Calu3 (cell line): ENCODE measurements at regions not wholly inside any gene's neighbourhood (a gene's known extent, or its start where the extent isn't known, plus 50 kb on each side); places are given as distances from the start of the nearest gene placed in this dataset.

Source experiments
- BruUV-seq: library from RNA; stranded (reverse); fragments of 400-500 nt; replicated peaks from 2 replicates; lab custom pipeline; 2021; lab: Mats Ljungman, UMichigan
- CTCF ChIA-PET: fragments of 300-600 bp; sonication (Branson Sonifier 250); formaldehyde crosslinking; loops from one replicate; lab custom pipeline; 2022; ENCODE audit warnings: antibody characterized with exemption; lab: Charles Lee
- DNase-seq: peaks from one replicate; pipeline ENCODE4 v3.0.0; 2022
- H3K27ac Mint-ChIP-seq: one replicate; pipeline ENCODE4 v1.8.0; 2022; ENCODE audit warnings: mixed read lengths; ENCODE audit not compliant: unreplicated experiment
- H3K27me3 Mint-ChIP-seq: one replicate; pipeline ENCODE4 v1.8.0; 2022; ENCODE audit warnings: mixed read lengths; ENCODE audit not compliant: unreplicated experiment
- H3K36me3 Mint-ChIP-seq: one replicate; pipeline ENCODE4 v1.8.0; 2022; ENCODE audit warnings: mild to moderate bottlenecking, moderate library complexity, mixed read lengths; ENCODE audit not compliant: insufficient read depth, unreplicated experiment
- H3K4me1 Mint-ChIP-seq: one replicate; pipeline ENCODE4 v1.8.0; 2022; ENCODE audit warnings: mild to moderate bottlenecking, low read depth, mixed read lengths; ENCODE audit not compliant: unreplicated experiment
- H3K4me3 Mint-ChIP-seq: one replicate; pipeline ENCODE4 v1.8.0; 2022; ENCODE audit warnings: mild to moderate bottlenecking, low read depth, moderate library complexity, mixed read lengths; ENCODE audit not compliant: unreplicated experiment
- H3K9me3 Mint-ChIP-seq: one replicate; pipeline ENCODE4 v1.8.0; 2022; ENCODE audit warnings: low read depth, mixed read lengths; ENCODE audit not compliant: unreplicated experiment
- intact Hi-C: fragments of 100-400 bp; cut with micrococcal nuclease; formaldehyde crosslinking; loops from one replicate; pipeline ENCODE4 v1.10.0; 2022; ENCODE audit not compliant: unreplicated experiment
- TF ChIP-seq, protein P1 (sequence below): fragments of 200-600 bp; IDR thresholded peaks from one replicate; pipeline ENCODE4 v1.8.0; 2022; ENCODE audit warnings: antibody characterized with exemption; ENCODE audit not compliant: unreplicated experiment

DNA sequence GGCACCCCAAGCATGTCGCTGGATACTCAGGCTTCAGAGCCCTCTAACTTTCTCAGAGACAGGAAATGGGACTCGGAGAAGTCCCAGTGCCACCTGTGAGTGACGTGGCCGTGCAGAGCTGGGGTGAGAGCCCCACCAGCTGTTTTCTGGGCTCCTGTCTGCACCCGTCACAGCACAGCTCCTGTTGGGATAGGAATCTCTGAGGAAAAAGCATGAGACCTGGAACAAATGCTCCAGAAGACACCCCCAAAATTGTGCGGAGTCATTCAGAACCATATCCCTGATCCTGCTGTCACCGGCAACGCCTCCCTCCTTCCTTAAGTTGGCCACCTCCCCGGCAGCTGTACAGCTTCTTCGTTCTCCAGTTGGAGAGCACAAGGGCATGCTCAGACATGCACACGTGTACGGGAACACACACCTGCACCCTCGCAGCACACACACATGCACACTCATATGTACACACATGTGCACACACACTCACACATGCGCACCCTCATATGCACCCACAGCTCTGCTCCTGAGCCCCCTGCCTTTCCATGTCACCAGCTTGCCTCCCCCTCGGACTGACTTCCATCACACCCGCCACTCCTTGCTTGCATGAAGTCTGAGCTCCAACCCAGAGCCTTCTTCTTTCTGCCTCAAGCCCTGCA, 1430.0 kb downstream of the BRD1 start:
- Mint-ChIP-seq H3K36me3 (no peaks in the 10 kb centered on the region), H3K27me3 (no peaks in the 10 kb centered on the region), H3K4me1 (no peaks in the 10 kb centered on the region), H3K4me3 (no peak overlapping the region), H3K27ac (no peak overlapping the region), H3K9me3 (peaks cover 22% of the 10 kb centered on the region)
- intact Hi-C loops: no loop called here
- CTCF ChIA-PET: no interaction called here
- TF ChIP-seq, protein P1, sequence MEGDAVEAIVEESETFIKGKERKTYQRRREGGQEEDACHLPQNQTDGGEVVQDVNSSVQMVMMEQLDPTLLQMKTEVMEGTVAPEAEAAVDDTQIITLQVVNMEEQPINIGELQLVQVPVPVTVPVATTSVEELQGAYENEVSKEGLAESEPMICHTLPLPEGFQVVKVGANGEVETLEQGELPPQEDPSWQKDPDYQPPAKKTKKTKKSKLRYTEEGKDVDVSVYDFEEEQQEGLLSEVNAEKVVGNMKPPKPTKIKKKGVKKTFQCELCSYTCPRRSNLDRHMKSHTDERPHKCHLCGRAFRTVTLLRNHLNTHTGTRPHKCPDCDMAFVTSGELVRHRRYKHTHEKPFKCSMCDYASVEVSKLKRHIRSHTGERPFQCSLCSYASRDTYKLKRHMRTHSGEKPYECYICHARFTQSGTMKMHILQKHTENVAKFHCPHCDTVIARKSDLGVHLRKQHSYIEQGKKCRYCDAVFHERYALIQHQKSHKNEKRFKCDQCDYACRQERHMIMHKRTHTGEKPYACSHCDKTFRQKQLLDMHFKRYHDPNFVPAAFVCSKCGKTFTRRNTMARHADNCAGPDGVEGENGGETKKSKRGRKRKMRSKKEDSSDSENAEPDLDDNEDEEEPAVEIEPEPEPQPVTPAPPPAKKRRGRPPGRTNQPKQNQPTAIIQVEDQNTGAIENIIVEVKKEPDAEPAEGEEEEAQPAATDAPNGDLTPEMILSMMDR: no peak
- no peak for DNase-seq
- BruUV-seq: no TSS peak

DNA sequence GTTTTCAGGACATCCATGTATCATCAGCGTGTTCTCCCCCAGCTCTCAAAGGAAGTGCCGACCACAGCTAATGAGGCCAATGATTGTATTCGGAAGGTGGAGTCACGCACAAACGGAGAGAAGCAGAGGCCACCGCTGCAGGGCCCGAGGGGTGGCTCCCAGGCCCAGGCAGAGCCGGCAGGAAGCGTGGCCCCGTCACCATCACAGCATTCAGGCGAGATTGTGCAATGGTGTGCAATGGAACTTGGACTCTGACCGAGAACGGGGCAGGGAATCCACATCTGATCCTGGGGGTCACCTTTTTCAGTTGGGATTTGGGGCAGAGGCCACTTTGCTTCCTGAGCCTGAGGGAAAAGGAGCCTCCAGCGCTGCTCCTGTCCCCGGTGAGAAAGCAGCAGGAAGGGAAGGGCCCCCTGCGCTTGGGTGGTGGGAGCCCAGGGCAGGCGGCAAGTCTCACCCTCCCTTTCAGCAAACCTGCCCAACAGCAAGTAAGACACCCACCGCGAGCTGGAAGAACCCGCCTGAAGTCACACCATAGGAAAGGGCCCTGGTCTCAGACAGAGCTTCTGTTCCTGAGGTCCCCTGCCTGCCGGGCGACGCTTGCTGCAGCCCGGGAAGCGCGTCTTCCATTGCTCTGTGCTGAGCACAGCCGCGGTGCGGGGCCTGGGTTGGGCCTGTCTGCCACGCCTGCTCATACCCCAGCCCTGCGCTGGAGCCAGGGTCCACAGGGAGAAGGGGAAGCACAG, 1430.7 kb downstream of the BRD1 start:
- Mint-ChIP-seq H3K4me3 (no peak overlapping the region), H3K27me3 (no peaks in the 10 kb centered on the region), H3K36me3 (no peaks in the 10 kb centered on the region), H3K9me3 (peaks cover 25% of the 10 kb centered on the region), H3K4me1 (no peaks in the 10 kb centered on the region), H3K27ac (no peak overlapping the region)
- no peak for DNase-seq
- BruUV-seq: no TSS peak
- intact Hi-C loops: no loop called here
- CTCF ChIA-PET: no interaction called here
- TF ChIP-seq, protein P1: no peak

DNA sequence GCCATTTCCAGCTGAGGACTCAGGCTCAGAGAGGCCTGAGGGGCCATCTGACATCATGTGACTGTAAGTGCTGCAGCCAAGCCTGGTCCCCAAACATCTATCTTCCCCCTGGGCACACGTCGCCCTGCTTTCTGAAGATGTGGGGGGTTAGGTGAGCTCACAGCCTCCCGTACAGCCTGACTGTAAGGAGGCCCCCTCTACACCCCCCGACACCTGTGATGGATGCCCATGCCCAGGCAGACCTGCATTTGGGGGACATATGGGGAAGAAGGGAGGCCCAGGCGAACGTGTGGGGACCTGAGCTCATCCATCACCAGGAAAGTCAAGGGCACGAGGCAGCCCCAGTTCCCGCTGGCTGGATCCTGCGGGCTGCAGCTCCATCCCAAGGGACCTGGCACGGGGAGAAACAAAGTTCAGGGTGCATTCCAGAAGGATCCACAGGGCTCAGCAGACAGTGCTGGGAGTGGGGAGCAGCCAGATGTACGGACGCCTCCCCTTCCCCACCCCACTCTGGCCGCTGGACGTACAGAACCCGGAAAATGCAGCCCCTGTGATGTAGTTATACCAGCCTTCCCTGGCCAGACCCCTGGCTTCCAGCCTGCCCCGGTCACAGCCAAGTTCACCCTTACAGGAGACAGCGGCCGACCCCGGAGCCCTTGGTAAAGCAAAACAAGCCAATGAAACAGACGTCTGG, 1431.4 kb downstream of the BRD1 start:
- intact Hi-C loops: no loop called here
- Mint-ChIP-seq H3K36me3 (no peaks in the 10 kb centered on the region), H3K4me1 (no peaks in the 10 kb centered on the region), H3K9me3 (peaks cover 26% of the 10 kb centered on the region), H3K27ac (no peak overlapping the region), H3K27me3 (no peaks in the 10 kb centered on the region), H3K4me3 (no peak overlapping the region)
- CTCF ChIA-PET: no interaction called here
- DNase-seq: no peak
- TF ChIP-seq, protein P1: no peak
- BruUV-seq: no TSS peak

DNA sequence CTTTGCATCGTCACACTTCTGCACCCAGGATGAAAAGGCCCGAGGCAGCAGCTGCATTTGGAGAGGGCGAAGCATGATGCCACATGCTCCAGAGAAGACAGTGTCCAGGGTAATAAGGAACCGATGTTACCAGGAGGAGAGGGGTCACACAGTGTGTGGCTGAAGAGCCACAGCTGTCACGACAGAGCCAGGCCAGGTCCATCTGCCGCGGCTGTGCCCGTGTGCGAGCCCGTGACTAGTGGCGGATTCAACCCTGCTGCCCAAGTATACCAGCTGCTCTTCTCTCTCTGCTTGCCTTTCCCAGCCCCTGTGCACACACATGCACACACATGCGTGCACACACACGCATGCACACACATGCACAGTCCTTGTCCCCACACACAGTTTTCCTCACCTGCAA, 1432.5 kb downstream of the BRD1 start:
- no peaks in the 10 kb centered on the region for H3K36me3 Mint-ChIP-seq
- no peak overlapping the region for H3K27ac Mint-ChIP-seq
- intact Hi-C loops: no loop called here
- BruUV-seq: no TSS peak
- H3K9me3 Mint-ChIP-seq: peaks cover 33% of the 10 kb centered on the region
- CTCF ChIA-PET: no interaction called here
- DNase-seq: no peak
- TF ChIP-seq, protein P1: no peak
- no peaks in the 10 kb centered on the region for H3K27me3 Mint-ChIP-seq
- no peak overlapping the region for H3K4me3 Mint-ChIP-seq
- no peaks in the 10 kb centered on the region for H3K4me1 Mint-ChIP-seq
